ENCODE measurements at regions not wholly inside any gene's neighbourhood (a gene's known extent, or its start where the extent isn't known, plus 50 kb on each side); places are given as distances from the start of the nearest gene placed in this dataset.

DNA sequence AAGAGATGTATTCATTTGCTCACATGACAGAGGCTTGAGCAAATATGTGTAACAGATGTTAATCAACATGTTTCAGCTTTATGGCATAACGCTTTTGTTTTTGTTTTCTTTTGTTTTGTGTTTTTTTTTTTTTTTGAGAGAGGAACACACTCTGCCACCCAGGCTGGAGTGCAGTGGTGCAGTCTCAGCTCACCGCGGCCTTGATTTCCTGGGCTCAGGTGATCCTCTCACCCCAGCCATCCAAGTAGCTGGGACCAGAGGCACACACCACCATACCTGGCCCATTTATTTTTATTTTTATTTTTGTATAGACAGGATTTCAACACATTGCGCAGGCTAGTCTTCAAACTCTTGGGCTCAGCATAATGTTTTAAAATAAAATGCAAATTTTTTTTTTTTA lies 1504.4 kb upstream of the CADM2 start:
- no peak for TF ChIP-seq POLR2A (IDR thresholded peaks at IDR 0.05; ENCODE audit: borderline replicate concordance, extremely low read depth, insufficient read depth, insufficient read length)
- no peak for TF ChIP-seq ELF1 (IDR thresholded peaks at IDR 0.05; ENCODE audit: borderline replicate concordance, low read depth)
